Mesodermal cell (in vitro differentiated cells): ENCODE measurements at regions not wholly inside any gene's neighbourhood (a gene's known extent, or its start where the extent isn't known, plus 50 kb on each side); places are given as distances from the start of the nearest gene placed in this dataset.
"Not testable (repeated sequence)": the region's sequence is repeated elsewhere in the genome, so short reads cannot be mapped to it uniquely, and the experiment has no call there.

ENCODE experiments used
- H3K27ac ChIP-seq: 2 replicates; pipeline ENCODE4 v1.7.0; 2013; ENCODE audit warnings: mild to moderate bottlenecking, low read depth, low read length, moderate library complexity; ENCODE audit not compliant: severe bottlenecking
- H3K36me3 ChIP-seq: 2 replicates; pipeline ENCODE4 v1.7.1; 2013; ENCODE audit warnings: mild to moderate bottlenecking, low read length, moderate library complexity; ENCODE audit not compliant: control insufficient read depth, insufficient read depth
- H3K4me1 ChIP-seq: one replicate; pipeline ENCODE4 v1.7.1; 2013; ENCODE audit warnings: mild to moderate bottlenecking, low read length; ENCODE audit not compliant: insufficient read depth, control insufficient read depth, poor library complexity, severe bottlenecking
- H3K4me3 ChIP-seq: 2 replicates; pipeline ENCODE4 v1.7.0; 2013; ENCODE audit warnings: low read length, control low read depth, mild to moderate bottlenecking; ENCODE audit not compliant: insufficient read depth, poor library complexity, severe bottlenecking; ENCODE audit errors: extremely low read depth
- H3K9me3 ChIP-seq: 2 replicates; pipeline ENCODE4 v1.7.1; 2013; ENCODE audit warnings: mild to moderate bottlenecking, low read length, moderate library complexity; ENCODE audit not compliant: control insufficient read depth
- WGBS, 2 experiments: methylation state at CpG; one replicate each; pipeline ENCODE4 v1.1.5; 2013; ENCODE audit warnings: missing lambda C conversion rate in 2 of 2; ENCODE audit not compliant: insufficient coverage in 2 of 2; 5-methylcytosine and 5-hydroxymethylcytosine counted together

DNA sequence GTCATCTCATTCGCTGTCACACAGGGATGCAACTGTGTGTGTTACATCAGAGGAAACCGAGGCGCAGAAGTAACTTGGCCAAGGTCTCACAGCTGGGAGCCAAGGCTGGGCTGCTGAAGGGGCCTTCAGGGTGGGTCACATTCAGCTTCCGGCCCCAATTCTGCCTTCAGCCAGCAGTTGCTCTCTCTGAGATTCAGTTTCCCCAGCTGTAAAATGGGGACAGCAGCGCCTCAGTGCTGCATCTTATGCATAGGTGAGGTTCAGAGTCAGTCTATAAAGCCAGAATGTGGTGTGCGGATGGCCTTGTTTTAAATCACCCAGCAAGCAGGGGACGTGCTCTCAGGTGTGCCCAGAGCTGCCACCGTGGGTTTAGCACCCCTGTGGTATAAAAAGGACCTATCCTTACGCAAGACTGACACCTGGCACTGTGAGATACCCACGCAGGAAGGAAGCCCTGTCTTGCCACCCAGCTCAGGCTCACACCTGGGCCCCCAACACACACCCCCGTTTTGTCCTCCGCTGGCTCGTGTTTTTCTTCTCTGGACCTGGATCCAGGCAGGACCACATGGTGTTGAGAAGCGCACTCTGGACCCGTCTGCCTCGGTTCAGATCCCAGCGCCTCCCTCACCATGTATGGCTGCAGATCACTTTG, 94.6 kb upstream of the GSE1 start:
- Histone ChIP-seq H3K9me3 (no peaks in the 10 kb centered on the region), H3K36me3 (peaks cover 3% of the 10 kb centered on the region), H3K4me1 (peaks cover 34% of the 10 kb centered on the region), H3K4me3 (no peak overlapping the region), H3K27ac (no peak overlapping the region)
- 97 to 98% methylated on average over 17 of the region's 17 CpGs for WGBS, 2 experiments

- not testable (repeated sequence) for H3K9me3 ChIP-seq, H3K27ac ChIP-seq, H3K36me3 ChIP-seq, H3K4me3 ChIP-seq
- H3K4me1 ChIP-seq, result peaks cover 34% of the 10 kb centered on the region
- WGBS, 2 experiments, result 90 to 94% methylated on average over 2 to 3 of the region's 5 CpGs
Observed at GRCh38 chr16:85519050-85519440, 94.1 kb upstream of the GSE1 start.

DNA sequence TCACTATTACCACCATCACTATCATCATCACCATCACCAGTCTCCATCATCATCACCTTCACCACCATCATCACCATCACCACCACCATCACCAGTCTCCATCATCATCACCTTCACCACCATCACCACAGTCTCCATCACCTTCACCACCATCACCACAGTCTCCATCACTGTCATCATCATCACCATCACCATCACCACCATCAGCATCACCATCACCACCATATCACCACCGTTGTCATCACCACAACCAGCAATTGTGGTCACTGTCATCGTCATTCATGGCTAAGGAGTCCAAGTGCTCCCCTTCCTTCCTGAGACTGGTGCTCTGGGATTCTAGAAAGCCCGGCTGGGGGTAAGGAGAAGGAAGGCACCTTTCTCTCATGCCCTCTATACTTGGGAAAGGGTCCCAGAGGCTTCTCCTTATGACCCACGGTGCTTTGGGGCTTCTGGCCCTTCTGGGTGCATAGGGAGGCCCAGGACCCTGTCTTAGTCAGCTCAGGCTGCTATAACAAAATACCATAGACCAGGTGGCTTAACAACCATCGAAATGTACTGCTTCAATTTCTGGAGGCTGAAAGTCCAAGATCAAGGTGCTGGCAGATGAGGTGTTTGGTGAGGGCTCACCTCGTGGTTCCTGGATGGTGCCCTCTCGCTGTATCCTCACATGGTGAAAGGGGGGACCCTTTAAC, 93.4 kb upstream of the GSE1 start:
- 90 to 96% methylated on average over 4 to 5 of the region's 7 CpGs for WGBS, 2 experiments
- H3K4me1 ChIP-seq, result peaks cover 34% of the 10 kb centered on the region
- H3K36me3 ChIP-seq, result peaks cover 3% of the 10 kb centered on the region
- no peak overlapping the region for H3K27ac ChIP-seq
- no peaks in the 10 kb centered on the region for H3K9me3 ChIP-seq
- H3K4me3 ChIP-seq, result no peak overlapping the region

- peaks cover 3% of the 10 kb centered on the region for H3K36me3 ChIP-seq
- no peak overlapping the region for H3K4me3 ChIP-seq
- H3K9me3 ChIP-seq, result no peaks in the 10 kb centered on the region
- peaks cover 24% of the 10 kb centered on the region for H3K4me1 ChIP-seq
- no peak overlapping the region for H3K27ac ChIP-seq
- 94 to 97% methylated on average over 17 to 18 of the region's 20 CpGs for WGBS, 2 experiments
Observed at GRCh38 chr16:85520853-85521521, 92.1 kb upstream of the GSE1 start.

DNA sequence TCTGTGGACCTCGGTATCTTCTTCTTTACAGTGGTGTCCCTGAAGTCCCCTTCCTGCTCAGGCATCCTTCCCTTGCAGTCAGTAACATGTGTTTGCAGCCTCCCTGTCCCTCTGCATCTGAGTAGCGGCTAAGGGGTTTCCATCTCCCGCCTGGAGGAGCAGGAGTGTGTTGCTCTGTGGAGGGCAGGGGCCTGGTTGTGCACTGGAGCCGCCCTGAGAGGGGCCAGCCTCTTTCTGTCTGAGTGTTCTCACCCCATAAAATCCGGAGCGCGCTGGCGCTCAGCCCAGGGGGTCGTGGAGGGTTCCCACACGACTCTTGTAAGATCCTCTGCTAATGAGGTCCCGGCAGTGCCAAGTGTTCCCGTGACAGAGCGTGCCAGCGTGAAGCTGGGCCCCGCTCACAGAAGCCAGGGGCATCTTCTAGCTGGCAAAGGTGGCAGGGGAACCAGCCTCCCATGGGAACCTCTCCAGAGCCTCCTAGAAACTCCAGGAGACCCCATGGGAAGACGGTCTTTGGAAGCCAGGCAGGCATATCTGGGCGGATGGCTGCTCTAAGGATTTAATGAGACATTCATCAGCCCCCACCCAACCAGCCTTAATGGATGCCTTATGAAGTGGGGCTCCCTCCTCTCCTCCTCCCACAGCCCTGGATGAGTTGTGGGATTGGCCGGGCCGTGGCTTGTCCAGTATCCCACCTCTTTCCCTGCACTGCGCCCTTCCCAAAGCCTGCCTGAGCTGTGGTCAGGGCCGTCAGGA, 91.4 kb upstream of the GSE1 start:
- Histone ChIP-seq H3K36me3 (peaks cover 3% of the 10 kb centered on the region), H3K4me3 (no peak overlapping the region), H3K27ac (no peak overlapping the region), H3K4me1 (peaks cover 30% of the 10 kb centered on the region), H3K9me3 (no peaks in the 10 kb centered on the region)
- 95 to 99% methylated on average over 17 to 19 of the region's 21 CpGs for WGBS, 2 experiments

GRCh38 chr16:85522308-85522841, 90.7 kb upstream of the GSE1 start:
- peaks cover 3% of the 10 kb centered on the region for H3K36me3 ChIP-seq
- no peak overlapping the region for H3K4me3 ChIP-seq
- H3K27ac ChIP-seq, result no peak overlapping the region
- H3K9me3 ChIP-seq, result no peaks in the 10 kb centered on the region
- H3K4me1 ChIP-seq, result peaks cover 32% of the 10 kb centered on the region
- 94% methylated on average over 13 of the region's 13 CpGs for WGBS, 2 experiments

DNA sequence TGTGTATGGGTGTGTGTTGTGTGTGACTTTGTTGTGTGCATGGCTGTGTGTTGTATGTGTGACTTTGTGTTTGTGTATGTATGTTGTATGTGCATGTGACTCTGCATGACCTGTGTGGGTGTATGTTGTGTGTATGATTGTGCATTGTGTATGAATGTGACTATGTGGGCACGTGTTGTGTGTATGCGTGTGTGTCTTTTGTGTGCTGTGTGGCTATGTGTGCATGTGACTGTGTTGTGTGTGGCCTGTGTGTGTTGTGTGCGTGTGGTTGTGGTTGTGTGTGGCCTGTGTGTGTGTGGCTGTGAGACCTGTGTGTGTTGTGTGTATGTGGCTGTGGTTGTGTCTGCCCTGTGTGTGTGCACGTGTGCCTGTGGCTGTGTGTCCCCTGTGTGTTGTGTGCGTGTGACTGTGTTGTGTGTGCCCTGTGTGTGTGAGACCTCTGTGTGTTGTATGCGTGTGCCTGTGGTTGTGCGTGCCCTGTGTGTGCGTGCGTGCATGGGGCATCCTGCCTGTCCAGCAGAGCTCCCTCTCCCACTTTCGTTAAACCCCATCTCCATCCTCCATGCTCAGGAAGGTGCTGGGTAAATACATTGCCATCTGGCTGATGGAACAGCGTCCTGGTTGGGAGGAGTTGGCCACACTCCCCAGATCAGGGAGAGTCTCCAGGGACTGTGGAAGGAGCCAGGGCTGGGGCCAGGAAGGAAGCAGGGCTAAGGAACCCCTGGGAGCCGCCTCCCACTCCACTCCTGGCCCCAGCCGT, 90.1 kb upstream of the GSE1 start:
- H3K4me1 ChIP-seq, result peaks cover 32% of the 10 kb centered on the region
- 83 to 86% methylated on average over 6 to 10 of the region's 13 CpGs for WGBS, 2 experiments
- H3K9me3 ChIP-seq, result no peaks in the 10 kb centered on the region
- peaks cover 3% of the 10 kb centered on the region for H3K36me3 ChIP-seq
- no peak overlapping the region for H3K4me3 ChIP-seq
- peak overlapping the region; percentile 36 for H3K27ac ChIP-seq

DNA sequence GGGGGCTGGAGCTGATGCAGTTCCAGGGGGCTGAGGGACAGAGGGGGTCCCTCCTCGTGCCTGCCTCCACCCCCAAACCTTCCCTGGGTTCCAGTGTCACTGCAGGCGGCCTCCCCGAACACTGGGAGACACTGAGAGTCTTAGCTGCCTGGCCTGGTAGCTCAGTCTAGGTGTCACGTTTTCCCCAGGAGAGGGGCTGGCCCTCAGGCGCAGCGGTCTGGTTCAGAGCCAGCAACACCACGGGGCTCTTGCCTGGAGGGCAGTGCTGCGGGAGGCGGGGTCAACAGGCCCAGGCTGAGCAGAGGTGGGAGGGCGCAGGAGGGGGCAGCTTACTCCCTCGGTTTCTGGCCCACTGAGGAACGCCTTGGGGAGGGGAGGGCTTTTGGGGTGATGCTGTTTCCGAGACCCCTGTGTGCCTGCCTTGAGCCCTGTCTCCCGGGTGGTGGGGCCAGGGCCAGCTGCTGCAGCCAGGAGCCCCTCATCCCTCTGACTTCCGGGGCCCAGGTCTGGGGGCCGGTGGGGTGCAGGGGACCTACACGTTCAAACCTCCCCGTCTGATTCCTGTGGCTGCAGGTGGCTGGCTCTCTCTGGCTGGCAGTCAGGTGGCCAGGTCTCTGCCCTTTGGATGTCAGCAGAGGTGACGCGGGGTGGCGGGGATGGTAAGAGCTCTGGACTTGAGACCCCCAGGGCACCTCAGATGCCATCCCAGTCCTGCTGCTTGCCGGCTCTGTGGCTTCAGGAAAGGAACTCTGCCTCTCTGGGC, 89.3 kb upstream of the GSE1 start:
- Histone ChIP-seq H3K4me1 (peaks cover 32% of the 10 kb centered on the region), H3K9me3 (no peaks in the 10 kb centered on the region), H3K36me3 (peaks cover 2% of the 10 kb centered on the region), H3K4me3 (no peak overlapping the region), H3K27ac (peak overlapping the region; percentile 36)
- 56 to 59% methylated on average over 17 to 21 of the region's 22 CpGs for WGBS, 2 experiments

DNA sequence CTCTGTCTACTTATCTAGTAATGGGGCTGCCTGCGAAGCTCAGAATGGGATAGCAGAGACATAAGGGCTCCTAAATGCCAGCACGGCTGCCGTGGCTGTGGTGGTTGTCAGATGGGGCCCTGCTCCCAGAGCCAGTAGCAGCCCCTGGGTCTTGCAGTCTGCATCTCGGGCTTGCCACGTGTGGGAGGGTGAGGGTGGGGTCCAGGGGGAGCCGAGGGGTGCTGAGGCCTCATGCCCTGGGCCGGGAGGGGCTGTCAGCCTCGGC, 88.8 kb upstream of the GSE1 start:
- Histone ChIP-seq H3K36me3 (no peaks in the 10 kb centered on the region), H3K27ac (no peak overlapping the region), H3K4me1 (peaks cover 32% of the 10 kb centered on the region), H3K4me3 (no peak overlapping the region), H3K9me3 (no peaks in the 10 kb centered on the region)
- WGBS, 2 experiments, result 71 to 87% methylated on average over 6 to 8 of the region's 8 CpGs
